ENCODE measurements at regions not wholly inside any gene's neighbourhood (a gene's known extent, or its start where the extent isn't known, plus 50 kb on each side); places are given as distances from the start of the nearest gene placed in this dataset.

- intact Hi-C loops (cut with DNase I; ENCODE audit: low total_unique reads) = no loop called here
- Histone ChIP-seq H3K36me3 (no peaks in the 10 kb centered on the region), H3K27me3 (no peaks in the 10 kb centered on the region), H3K4me1 (no peaks in the 10 kb centered on the region), H3K9me3 (no peaks in the 10 kb centered on the region), H3K27ac (no peak overlapping the region), H3K4me3 (no peak overlapping the region)
- TF ChIP-seq CTCF (IDR thresholded peaks at IDR 0.05) (no peak), POLR2AphosphoS5 (IDR thresholded peaks at IDR 0.05) (no peak), POLR2A (IDR thresholded peaks at IDR 0.05) (no peak)
- no peak for DNase-seq (ENCODE audit: low spot score in 2 of 2)
These were observed 189.8 kb downstream of the PLOD2 start for GRCh38 chr3:145971186-145971585.

- intact Hi-C loops (cut with DNase I; ENCODE audit: low total_unique reads) = no loop called here
- no peak overlapping the region for H3K4me3 ChIP-seq
- no peaks in the 10 kb centered on the region for H3K36me3 ChIP-seq
- no peaks in the 10 kb centered on the region for H3K27me3 ChIP-seq
- no peak overlapping the region for H3K27ac ChIP-seq
- TF ChIP-seq CTCF (IDR thresholded peaks at IDR 0.05) (no peak), POLR2AphosphoS5 (IDR thresholded peaks at IDR 0.05) (no peak), POLR2A (IDR thresholded peaks at IDR 0.05) (no peak)
- no peak for DNase-seq (ENCODE audit: low spot score in 2 of 2)
- H3K9me3 ChIP-seq = no peaks in the 10 kb centered on the region
- no peaks in the 10 kb centered on the region for H3K4me1 ChIP-seq
These were observed 188.1 kb downstream of the PLOD2 start for GRCh38 chr3:145972851-145973250.

- Histone ChIP-seq H3K27me3 (no peaks in the 10 kb centered on the region), H3K4me1 (no peaks in the 10 kb centered on the region), H3K9me3 (peaks cover 0 to 7% of the 10 kb centered on the region in 2 donors), H3K4me3 (no peak overlapping the region), H3K36me3 (no peaks in the 10 kb centered on the region), H3K27ac (no peak overlapping the region)
- TF ChIP-seq CTCF (IDR thresholded peaks at IDR 0.05) = no peak
- no peak for TF ChIP-seq POLR2A (IDR thresholded peaks at IDR 0.05)
- TF ChIP-seq POLR2AphosphoS5 (IDR thresholded peaks at IDR 0.05) = no peak
- DNase-seq (ENCODE audit: low spot score in 2 of 2) = no peak
- intact Hi-C loops (cut with DNase I; ENCODE audit: low total_unique reads) = no loop called here
These were observed 179.9 kb downstream of the PLOD2 start for GRCh38 chr3:145981056-145981455.

GRCh38 chr3:145983101-145983500 is 177.9 kb downstream of the PLOD2 start:
- H3K4me3 ChIP-seq = no peak overlapping the region
- H3K36me3 ChIP-seq = no peaks in the 10 kb centered on the region
- H3K9me3 ChIP-seq = peaks cover 0 to 7% of the 10 kb centered on the region in 2 donors
- no peaks in the 10 kb centered on the region for H3K27me3 ChIP-seq
- no peak for DNase-seq (ENCODE audit: low spot score in 2 of 2)
- intact Hi-C loops (cut with DNase I; ENCODE audit: low total_unique reads) = no loop called here
- no peak for TF ChIP-seq CTCF (IDR thresholded peaks at IDR 0.05)
- TF ChIP-seq POLR2AphosphoS5 (IDR thresholded peaks at IDR 0.05) = no peak
- TF ChIP-seq POLR2A (IDR thresholded peaks at IDR 0.05) = no peak
- H3K4me1 ChIP-seq = no peaks in the 10 kb centered on the region
- H3K27ac ChIP-seq = no peak overlapping the region

All from breast epithelium (tissue), 4 donors.